NB4 (cell line): ENCODE measurements at regions not wholly inside any gene's neighbourhood (a gene's known extent, or its start where the extent isn't known, plus 50 kb on each side); places are given as distances from the start of the nearest gene placed in this dataset.

Experiments
- MYC ChIP-seq: IDR thresholded peaks from 2 replicates; pipeline ENCODE4 v1.6.1; 2011; ENCODE audit warnings: low read depth, low read length
- POLR2A ChIP-seq: IDR thresholded peaks from 2 replicates; pipeline ENCODE4 v1.6.1; 2011; ENCODE audit warnings: mild to moderate bottlenecking; ENCODE audit not compliant: insufficient read length; ENCODE audit errors: extremely low read depth
- TF ChIP-seq, protein P1 (sequence below): IDR thresholded peaks from one replicate; pipeline ENCODE4 v1.5.1; 2012; ENCODE audit warnings: low read depth, low read length
- TF ChIP-seq, protein P2 (sequence below): IDR thresholded peaks from 2 replicates; pipeline ENCODE4 v1.6.1; 2011; ENCODE audit warnings: low read depth, low read length

DNA sequence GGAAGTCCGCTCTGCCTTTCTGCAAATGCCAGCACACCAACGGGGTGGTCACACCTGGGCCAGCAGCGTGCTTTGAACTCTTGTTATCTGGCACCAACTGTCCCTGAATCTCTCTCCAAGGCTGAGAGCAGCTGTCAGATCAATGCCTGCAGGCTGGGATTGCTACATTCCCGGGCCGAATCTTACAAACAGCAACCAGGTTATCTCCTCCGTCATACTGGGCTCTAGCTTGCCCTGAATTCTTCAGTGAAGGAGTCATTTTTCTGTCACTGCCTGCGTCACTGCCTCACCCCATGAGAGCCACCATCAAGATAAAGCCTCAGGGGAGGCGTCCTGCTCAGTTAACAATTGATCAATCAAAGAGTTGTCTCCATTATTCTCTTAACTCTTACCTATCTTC is 329.4 kb upstream of the PPARGC1A start:
- TF ChIP-seq POLR2A (no peak), MYC (no peak)
- TF ChIP-seq, protein P1, sequence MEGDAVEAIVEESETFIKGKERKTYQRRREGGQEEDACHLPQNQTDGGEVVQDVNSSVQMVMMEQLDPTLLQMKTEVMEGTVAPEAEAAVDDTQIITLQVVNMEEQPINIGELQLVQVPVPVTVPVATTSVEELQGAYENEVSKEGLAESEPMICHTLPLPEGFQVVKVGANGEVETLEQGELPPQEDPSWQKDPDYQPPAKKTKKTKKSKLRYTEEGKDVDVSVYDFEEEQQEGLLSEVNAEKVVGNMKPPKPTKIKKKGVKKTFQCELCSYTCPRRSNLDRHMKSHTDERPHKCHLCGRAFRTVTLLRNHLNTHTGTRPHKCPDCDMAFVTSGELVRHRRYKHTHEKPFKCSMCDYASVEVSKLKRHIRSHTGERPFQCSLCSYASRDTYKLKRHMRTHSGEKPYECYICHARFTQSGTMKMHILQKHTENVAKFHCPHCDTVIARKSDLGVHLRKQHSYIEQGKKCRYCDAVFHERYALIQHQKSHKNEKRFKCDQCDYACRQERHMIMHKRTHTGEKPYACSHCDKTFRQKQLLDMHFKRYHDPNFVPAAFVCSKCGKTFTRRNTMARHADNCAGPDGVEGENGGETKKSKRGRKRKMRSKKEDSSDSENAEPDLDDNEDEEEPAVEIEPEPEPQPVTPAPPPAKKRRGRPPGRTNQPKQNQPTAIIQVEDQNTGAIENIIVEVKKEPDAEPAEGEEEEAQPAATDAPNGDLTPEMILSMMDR: no peak
- TF ChIP-seq, protein P2, sequence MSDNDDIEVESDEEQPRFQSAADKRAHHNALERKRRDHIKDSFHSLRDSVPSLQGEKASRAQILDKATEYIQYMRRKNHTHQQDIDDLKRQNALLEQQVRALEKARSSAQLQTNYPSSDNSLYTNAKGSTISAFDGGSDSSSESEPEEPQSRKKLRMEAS: no peak
